ENCODE measurements at regions not wholly inside any gene's neighbourhood (a gene's known extent, or its start where the extent isn't known, plus 50 kb on each side); places are given as distances from the start of the nearest gene placed in this dataset.

DNA sequence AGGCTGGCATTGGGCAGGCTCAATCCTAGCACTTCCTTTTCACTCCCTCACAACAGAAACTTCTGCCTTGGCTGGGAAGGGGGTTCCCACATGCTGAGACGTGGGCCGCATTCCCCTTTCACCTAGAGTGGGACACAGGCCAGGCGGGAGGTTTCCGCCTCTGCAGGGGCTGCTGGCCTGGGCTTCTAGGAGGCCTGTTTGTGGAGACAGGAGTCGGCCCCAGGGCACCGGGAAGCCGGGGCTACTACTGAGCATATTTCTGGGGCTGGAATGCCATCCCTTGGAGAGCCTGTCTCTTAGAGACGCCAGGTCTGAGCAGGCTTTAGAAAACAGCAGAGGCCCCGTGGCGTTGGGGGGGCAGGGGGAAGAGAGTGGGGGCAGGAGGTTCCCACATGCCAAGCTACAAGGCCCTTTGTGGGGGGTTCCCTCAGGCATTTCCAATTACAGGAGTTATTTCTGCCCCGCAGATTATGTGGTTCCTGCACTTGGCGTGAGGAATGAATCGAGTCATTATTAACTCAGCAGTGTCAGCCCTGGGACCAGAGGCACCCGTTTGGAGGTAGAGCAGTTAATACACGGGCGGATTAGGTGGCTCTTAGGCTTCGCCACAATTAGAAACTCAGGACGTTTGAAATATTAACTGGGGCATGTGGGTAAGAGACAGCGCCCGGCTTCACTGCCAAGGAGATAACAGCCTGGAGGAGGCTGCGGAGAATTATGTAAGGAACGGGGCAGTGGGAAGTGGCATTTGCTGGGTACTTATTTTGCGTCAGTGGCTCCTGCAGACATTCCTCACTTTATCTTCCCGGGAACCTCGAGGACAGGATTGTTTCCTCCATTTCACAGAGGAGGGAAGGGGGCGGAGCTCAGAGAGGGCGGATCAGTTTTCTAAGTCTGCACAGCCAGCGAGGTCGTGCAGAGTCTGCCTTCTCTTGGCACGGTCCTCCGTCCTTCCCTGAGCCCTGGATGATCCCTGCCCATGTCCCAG lies 162.5 kb downstream of the MAF start:
- DNase-seq: no peak

DNA sequence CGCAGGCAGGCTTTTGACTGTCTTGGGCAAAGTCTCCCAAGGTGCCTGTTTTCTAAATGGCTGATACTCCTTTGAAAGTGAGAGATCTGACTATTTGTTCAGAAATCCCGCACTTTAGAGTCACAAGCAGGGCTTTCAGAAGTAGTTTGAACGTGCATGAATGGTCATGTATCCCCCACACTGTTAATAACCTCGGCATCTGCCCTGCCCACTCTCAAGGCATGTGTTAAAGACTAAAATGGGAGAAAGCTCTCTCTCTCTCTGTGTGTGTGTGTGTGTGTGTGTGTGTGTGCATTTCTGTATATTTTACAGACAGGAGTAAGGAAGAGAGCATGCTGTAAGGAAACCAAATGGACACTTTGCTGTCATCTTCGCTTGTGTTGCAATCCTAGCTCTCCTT lies 163.7 kb downstream of the MAF start:
- DNase-seq: no peak

DNA sequence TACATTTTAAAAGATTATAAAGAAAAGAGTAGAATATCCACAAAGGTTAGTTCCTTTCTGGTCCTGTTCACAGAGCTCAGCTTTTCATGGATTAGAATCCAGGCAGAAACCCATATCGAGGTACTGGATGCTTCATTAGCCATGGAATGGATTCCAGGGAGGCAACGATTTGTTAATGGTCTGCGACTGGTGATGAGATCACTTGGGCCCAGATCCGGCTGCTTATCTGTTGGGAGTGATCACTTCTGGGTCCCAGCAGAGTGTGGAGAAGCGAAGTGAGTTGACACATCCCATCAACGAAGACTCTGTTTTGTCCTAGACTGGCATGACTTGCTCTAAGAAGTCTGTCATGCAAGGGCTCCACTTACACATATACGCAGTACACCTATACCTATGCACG lies 165.8 kb downstream of the MAF start:
- no peak for DNase-seq

DNA sequence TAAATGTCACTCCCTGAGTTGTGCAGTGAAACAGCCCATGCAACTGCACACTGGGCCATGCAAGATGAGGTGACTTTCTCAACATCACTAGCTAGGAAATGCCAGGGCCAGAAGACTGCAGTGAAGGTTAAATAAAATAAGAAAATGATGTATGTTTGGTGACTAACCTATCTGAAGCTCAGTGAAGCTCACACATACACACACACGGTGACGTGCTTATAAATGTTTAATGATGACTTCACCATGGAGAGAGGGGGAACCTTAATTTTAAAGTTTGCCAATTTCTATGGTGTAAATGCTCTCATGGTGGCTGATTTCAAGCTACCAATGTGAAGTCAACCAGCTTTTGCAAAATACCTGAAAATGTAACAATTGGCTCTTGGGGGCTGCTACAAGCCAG lies 166.4 kb downstream of the MAF start:
- no peak for DNase-seq

DNA sequence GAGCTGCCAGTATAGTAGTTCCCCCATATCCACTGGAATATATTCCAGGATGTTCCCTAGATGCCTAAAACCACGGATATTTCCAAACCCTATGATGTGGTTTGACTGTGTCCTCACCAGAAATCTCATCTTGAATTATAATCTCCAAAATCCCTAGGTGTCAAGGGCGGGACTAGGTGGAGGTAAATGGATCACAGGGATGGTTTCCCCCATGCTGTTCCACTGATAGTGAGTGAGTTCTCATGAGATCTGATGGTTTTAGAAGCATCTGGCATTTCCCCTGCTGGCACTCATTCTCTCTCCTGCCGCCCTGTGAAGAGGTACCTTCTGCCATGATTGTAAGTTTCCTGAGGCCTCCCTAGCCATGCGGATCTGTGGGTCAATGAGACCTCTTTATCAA lies 168.6 kb downstream of the MAF start:
- DNase-seq: no peak

DNA sequence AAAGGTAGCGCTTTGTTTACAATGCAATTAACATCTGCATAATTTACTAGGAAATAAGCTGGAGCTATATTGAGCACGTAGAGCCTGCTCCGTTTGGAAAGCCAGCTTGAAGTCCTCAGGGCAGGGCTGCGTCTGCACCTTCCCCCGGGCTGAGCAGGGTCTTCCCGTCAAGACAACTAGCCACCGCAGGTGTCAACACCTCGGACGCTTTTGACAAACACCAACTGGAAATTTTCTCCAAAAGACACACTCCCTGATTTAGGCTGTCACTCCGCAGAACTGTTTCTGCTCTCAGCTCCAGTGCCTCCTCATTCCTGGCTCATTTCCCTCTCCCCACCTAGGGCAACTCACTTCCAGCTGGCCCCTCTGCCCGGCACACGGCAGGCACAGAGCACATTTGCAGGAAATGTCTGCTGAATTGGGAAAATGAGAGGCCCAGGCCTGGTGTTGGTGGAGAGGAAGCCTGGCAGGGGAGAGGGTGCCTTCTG lies 170.3 kb downstream of the MAF start:
- no peak for DNase-seq

DNA sequence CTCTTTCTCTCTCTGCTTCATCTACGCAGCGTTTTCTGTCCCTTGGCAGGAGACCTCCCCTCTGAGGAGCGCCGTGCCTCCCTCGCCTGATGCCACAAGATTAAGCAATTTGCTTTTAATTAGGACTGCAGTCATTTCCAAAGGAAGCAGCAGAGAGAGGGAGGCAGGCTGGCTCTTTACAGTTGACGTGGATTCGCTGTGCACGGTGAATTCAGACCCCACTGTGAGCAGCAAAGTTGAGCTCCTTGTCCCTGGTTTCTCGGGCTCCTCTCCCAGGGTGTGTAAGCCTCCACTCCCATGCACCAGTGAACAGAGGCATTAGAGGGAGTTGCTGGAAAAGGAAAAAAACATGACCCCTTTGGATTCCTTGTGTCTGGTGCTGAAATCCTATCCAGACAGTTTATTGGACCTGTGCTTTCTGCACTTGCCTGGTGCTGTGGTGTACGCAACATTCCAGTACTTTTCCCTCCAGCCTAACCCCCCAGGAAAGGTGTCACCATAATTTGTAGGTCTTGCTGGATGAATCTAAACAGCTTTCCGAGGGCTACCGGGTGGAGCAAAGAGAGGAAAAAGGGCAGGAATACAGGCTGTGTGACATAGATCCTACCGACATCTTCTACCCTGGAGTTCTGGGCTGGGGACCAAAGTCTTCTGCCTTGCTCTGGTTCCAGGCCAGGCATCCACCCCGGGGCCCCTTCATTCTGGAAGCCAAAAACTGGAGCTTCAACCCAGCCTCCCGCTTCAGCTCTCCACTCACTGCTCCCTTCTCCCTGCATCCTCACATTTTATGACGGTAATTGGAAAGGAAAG lies 171.0 kb downstream of the MAF start:
- no peak for DNase-seq

DNA sequence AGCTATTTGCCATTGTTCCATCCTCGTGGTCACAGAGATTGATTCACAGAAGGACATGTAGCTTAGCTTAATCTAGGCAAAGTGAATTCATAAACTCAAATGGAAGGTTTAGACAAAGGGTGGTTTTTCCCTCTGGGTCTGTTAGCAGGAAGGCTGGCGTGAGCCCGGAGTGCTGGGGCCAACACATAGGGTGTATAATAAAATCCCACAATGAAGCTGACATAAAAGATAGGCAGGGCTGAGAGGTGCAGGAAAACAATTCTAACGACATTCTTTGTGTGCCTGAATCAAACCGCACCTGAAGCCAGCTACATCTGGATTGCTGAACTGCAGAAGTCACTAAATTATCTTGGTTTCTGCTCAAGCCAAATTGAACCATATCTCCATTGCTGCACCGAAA lies 173.9 kb downstream of the MAF start:
- DNase-seq: no peak

DNA sequence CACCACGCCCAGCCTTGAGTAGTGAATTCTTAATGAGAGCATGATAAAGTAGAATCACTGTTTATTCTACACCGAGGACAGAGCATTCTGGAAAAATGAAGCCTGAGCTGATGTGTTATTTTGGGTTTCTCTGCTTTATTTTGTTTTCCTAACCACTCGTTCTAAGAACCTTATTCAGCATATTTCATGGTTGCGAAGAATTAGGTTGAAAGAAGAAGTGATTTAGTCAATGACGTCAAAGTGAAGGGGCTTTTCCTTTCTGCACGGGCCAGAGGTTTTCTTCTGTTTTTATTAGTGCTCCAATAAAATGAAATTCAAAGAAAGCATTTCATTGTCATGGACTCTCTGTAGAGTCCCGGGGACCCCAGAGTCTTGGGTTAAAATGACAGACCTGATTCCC lies 178.5 kb downstream of the MAF start:
- no peak for DNase-seq

DNA sequence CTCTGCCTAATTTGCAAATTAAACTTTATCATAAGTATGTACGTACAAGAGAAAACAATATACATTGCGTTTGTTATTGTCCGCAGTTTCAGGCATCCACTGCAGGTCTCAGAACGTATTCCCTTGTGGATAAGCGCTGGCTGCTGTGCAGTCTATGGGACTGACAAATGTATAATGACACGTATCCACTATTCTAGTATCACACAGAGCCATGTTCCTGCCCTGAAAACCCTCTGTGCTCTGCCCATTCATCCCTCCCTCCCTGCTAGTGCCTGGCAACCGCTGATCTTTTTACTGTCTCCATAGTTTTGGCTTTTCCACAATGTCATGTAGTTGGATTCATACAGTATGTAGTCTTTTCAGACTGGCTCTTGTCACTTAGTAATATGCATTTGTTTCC lies 179.4 kb downstream of the MAF start:
- no peak for DNase-seq

DNA sequence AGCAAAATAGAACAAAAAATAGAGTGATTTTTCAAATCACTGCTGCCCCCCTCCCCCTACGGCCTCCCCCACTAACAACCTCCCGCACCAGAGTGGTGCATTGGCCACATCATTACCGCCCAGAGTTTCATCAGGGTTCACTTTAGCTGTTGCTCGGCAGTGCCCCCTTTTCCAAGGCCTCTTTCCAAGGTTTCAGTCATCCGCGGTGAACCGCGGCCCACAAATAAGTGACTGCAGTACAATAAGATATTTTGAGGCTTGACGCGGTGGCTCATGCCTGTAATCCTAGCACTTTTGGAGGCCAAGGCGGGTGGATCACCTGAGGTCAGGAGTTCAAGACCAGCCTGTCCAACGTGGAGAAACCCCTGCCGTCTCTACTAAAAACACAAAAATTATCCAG lies 180.0 kb downstream of the MAF start:
- no peak for DNase-seq

DNA sequence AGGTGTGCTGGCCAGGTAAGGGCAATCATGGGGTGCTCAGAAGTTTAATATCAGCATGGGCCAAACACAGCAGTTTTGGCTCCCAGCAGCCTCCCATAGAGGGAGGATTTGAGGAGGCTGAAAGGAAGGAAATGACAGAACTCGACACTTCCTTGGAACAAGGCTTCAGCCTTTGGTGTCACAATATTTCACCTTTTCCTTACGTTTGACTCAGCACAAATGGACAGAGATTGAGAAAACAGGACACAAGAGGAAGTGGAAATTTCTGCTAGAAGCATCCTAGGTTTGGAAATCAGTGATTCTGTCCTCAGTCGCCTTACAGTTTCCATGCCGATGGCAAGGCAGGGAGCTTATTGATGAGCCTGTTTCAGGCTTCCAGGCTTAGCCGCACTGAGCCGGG lies 181.4 kb downstream of the MAF start:
- DNase-seq: no peak

DNA sequence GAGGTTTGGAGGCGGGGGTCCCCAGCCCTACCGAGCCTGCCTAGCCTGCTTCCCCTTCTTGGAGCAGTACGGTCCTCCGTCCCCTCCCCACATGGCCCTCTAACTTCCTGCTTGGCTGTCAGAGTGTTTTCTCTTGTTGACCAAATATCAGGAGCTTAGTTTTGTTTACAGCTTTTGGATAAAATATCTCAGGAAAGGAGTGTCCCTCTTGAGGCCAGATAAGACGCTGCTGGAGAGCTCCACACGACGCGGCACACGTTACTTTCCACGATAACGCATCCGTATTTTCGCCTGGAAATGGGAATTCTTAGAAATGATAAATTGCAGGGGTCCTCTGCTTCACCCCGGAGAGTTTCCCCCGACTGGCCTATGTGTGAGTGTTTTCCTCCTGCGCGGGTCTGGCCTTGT lies 182.9 kb downstream of the MAF start:
- no peak for DNase-seq

DNA sequence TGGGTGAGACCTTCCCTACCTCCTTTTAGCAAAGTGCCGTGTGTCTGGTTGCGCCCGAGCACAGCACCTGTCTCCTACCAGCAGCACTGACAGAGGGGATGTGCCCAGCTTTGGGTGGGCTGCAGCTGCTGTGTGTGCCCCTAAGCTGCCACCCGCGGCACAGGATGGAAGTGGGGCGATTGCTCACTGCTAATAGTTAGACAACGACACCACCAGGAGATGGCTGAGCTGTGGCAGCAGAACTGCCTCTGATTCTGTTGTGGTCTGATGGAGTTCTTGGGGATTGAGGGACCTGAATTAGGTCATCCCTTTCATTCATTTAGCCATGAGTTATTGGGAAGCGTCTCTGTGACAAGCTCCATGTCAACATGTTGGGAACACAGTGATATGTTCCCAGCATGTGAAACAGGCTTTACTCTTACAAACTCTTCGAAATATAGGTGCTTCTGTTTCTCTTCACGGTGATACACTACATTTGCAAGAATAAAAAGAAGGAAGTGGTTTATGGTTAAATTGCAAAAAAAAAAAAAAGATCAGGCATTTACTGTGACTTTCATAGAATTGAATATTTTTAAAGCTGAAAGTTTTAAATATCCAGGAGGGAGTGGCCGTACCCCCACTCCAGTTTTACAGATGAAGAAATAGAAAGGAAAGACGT lies 184.4 kb downstream of the MAF start:
- DNase-seq: no peak

DNA sequence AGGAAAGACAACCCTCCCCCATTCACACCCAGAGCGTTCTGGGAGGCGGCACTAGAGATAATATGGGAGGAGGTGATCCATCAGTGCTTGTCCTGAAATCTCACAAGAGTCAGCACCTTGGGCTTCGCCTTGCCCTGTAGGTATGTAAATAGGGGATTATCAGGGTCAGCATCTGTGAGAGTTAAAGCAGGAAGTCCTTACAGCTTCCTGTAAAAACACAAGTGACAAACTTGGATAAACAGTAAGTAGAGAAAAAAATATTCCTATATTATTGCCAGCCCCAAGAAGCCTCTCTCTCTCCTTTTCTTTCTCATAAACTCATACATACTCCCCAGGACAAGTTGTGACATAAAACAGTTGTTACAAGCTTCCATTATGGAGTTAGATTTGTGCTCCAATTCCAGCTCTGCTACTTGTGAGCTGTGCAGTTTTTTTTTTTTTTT lies 187.7 kb downstream of the MAF start:
- DNase-seq: no peak

DNA sequence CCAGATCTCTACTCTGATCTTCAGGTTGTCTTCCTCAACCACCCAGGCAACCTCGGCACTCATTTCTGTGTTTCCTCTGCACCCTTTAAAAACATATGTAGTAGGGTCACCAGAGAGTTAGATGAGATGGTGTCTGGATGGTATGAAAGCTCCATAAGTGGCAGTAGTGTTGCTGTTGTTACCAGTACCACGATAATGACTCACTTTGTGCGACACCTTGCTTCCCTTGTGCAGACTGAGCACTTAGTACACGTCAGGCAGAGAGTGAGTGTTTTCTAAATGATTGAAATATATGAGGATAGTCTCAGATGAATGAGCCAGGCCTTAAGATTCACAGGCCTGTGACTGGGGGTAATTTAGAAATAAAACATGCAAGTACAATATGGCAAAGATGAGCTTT lies 188.7 kb downstream of the MAF start:
- DNase-seq: no peak

DNA sequence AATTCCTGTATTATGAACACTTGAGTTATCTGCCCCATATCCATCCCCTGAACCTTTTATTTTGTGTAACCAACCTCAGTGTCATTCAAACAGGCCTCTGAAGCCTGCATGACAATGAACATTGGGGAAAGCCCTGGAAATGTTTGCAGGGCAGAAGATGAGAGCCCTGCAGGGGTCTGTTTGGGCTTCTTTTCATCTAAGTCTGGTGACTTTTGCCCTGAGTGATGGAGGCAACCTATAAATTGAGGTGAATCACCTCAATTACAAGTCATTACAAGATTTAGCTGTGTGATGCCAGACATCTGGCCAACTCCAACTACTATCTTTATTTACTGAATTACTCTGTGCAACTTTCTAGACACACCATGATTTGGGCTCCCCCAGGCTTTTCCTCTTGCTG lies 189.2 kb downstream of the MAF start:
- DNase-seq: no peak

DNA sequence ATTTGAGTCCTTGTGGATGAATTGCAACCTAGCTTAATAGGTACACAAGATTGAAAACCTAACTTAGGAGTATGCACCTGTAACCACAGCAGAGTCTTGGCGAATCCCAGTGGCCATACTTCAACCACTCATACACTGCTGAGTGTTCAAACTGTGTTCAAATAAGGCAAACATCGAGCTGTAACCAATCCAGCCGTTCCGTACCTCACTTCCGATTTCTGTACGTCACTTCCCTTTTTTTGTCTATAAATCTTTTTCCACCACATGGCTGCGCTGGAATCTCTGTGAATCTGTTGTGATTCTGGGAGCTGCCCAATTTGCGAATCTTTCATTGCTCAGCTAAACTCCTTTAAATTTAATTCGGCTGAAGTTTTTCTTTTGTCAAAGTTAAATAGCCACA lies 190.6 kb downstream of the MAF start:
- DNase-seq: no peak

DNA sequence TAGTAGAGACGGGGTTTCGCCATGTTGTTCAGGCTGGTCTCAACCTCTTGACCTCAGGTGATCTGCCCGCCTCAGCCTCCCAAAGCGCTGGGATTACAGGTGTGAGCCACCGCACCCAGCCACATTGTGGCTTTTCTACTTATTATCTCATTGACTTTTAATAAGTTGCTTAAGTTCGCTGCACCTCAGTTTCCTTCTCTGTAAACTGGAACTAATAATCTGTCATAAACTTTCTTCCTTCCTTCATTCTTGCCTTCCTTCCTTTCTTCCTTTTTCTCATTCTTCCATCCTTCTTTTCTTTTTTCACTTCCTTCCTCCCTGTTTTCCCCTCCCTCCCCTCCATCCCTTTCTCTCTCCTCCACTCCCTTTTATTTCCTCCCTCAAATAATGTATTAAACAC lies 192.2 kb downstream of the MAF start:
- DNase-seq: no peak

DNA sequence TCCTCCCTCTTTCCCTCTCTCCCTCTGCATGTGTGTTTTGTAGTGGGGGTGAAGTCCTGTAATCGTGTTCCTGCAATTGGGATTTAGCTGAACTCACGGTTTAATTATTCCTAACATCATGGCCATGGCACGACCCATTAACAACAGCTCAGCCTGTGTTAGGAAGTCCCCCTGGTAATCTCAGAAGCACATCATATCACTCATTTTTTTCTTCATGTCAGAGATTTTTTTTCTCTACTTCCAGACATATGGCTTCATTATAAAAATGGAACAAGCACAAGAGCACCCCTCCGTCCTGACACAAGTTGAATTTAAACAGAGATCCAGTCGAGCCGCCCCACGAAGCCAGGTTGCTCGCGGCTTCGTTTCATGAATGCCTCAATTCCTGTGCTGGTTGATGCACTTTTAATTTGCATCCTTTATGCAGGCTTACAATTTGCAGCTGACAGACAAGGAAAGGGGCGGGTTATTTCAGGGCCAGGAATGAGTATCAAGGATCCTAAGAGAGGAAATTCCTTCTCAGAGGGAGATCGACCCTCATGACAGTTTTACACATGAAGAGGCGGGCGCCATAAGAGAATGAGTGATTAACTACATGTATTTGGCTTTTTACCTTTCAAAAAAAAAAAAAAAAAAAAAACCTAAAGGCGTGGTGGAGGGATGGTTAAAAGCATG lies 192.9 kb downstream of the MAF start:
- DNase-seq: no peak

DNA sequence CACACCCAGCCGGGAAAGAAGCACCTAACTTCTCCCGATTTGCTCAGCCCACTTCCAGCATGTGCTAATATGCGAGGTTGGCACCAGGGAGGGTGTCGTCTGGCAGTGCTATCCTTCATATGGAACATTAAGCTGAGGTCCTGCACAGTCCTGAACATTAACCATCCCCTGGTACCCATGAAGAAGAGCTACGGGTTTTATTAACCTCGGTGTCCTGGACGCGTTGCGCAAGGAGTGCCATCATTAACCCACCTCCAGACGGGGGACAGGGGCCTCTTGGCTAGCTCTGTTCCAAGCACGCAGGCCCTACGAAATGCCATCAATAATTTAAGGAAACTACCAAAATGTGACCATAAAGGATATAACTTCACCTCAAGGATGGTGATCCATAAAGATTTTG lies 193.5 kb downstream of the MAF start:
- no peak for DNase-seq

DNA sequence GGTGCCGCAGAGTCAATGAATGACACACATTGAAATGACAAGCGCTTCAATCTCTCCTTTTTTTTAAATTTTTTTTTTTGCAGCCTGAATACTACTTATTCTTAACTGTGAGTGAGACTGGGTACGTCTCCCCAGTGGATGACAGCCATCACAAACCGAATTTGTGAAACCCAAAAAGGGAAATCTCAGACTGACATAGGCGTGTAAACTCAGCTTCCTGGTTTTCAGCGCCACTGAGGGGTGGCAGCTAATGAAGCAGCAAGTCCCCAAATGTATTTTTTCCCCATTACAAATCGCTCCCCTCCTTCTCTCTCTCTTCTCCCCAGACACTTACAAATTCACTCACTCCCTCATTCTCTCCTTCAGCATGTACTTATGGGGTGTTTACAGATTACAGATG lies 196.0 kb downstream of the MAF start:
- no peak for DNase-seq

DNA sequence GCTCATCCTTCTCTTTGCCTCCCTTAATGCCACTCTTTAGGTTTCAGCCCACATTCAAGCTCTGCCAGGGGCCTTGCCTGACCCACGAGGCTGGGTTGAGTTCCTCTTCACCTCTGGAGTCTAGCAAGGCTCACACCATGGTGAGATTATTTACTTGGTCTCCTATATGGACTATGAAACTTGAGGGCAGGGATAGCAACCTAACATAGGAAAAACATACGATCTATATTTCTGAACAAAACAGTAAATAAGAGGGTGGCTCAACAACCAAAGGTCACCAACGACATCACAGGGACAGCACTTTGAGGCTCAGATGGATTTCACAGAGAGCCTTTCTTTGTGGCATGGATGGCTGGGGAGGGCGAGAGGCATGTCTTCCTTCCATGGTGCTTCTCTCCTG lies 197.0 kb downstream of the MAF start:
- no peak for DNase-seq

All from fibroblast of skin of right quadriceps (primary cell).